SK-N-SH (cell line): ENCODE measurements at regions not wholly inside any gene's neighbourhood (a gene's known extent, or its start where the extent isn't known, plus 50 kb on each side); places are given as distances from the start of the nearest gene placed in this dataset.

ENCODE experiments used
- CTCF ChIA-PET: fragments of 300-600, 350-600 bp; formaldehyde crosslinking; extraction: SDS; loops from one replicate; lab custom pipeline; 2021; lab: Yijun Ruan, JAX
- POLR2A ChIA-PET: fragments of 350-600 bp; sonication (Branson Sonifier 250); formaldehyde crosslinking; extraction: SDS; loops from one replicate; lab custom pipeline; 2020; ENCODE audit warnings: antibody characterized with exemption, inconsistent platforms; lab: Yijun Ruan, JAX
- DNase-seq: peaks from one replicate; pipeline ENCODE4 v3.0.0; 2012
- H2AFZ ChIP-seq: fragments of 200-600 bp; sonication (generic); 2 replicates; pipeline ENCODE4 v1.8.1; 2016; ENCODE audit warnings: antibody characterized with exemption, mild to moderate bottlenecking, low read depth
- H3F3A ChIP-seq: fragments of 200-600 bp; sonication (generic); replicated peaks from 2 replicates; pipeline ENCODE3; 2016; ENCODE audit warnings: antibody characterized with exemption, mild to moderate bottlenecking; ENCODE audit not compliant: insufficient read depth
- H3K27ac ChIP-seq, 2 experiments: fragments of 200-500 bp in 1 of 2; fragments of 200-600 bp in 1 of 2; sonication (Bioruptor generic) in 1 of 2; sonication (generic), shearing (Covaris generic) in 1 of 2; 2 replicates each; pipeline versions ENCODE4 v1.5.1 to v1.6.1; 2014 to 2016; ENCODE audit warnings: low read depth in 2 of 2, inconsistent platforms in 1 of 2, low read length in 1 of 2, mild to moderate bottlenecking in 1 of 2, mixed read lengths in 1 of 2
- H3K27me3 ChIP-seq: fragments of 200-600 bp; sonication (generic), shearing (Covaris generic); 2 replicates; pipeline ENCODE4 v1.6.1; 2016; ENCODE audit warnings: mixed run types; ENCODE audit not compliant: insufficient read depth
- H3K36me3 ChIP-seq, 2 experiments: fragments of 200-500 bp in 1 of 2; fragments of 200-600 bp in 1 of 2; sonication (Bioruptor generic) in 1 of 2; sonication (generic) in 1 of 2; replicated peaks in 1 of 2; 2 replicates each; pipeline versions ENCODE3 to v1.5.1; 2014 to 2016; ENCODE audit warnings: low read length in 1 of 2, mild to moderate bottlenecking in 1 of 2; ENCODE audit not compliant: insufficient read depth in 2 of 2, control insufficient read depth in 1 of 2
- H3K4me1 ChIP-seq, 2 experiments: fragments of 200-500 bp in 1 of 2; fragments of 200-600 bp in 1 of 2; sonication (Bioruptor generic) in 1 of 2; sonication (generic), shearing (Covaris generic) in 1 of 2; 2 replicates each; pipeline versions ENCODE4 v1.5.1 to v1.6.1; 2014 to 2016; ENCODE audit warnings: low read depth in 1 of 2, low read length in 1 of 2, mixed run types in 1 of 2; ENCODE audit not compliant: insufficient read depth in 2 of 2, control insufficient read depth in 1 of 2
- H3K4me2 ChIP-seq: fragments of 200-600 bp; sonication (generic), shearing (Covaris generic); 2 replicates; pipeline ENCODE4 v1.6.1; 2017; ENCODE audit warnings: mixed run types
- H3K4me3 ChIP-seq, 2 experiments: fragments of 200-500 bp in 1 of 2; fragments of 200-600 bp in 1 of 2; sonication (Bioruptor generic) in 1 of 2; sonication (generic), shearing (Covaris generic) in 1 of 2; 2 replicates each; pipeline versions ENCODE4 v1.5.1 to v1.8.1; 2014 to 2016; ENCODE audit warnings: low read depth in 2 of 2, inconsistent platforms in 1 of 2, low read length in 1 of 2, mild to moderate bottlenecking in 1 of 2, mixed read lengths in 1 of 2, moderate library complexity in 1 of 2
- H3K79me2 ChIP-seq: fragments of 200-600 bp; sonication (generic); 2 replicates; pipeline ENCODE4 v1.8.1; 2017; ENCODE audit warnings: mild to moderate bottlenecking; ENCODE audit not compliant: insufficient read depth
- H3K9ac ChIP-seq: fragments of 200-600 bp; sonication (generic); 2 replicates; pipeline ENCODE4 v1.6.1; 2017; ENCODE audit warnings: mixed run types
- H3K9me2 ChIP-seq: fragments of 200-600 bp; sonication (generic); 2 replicates; pipeline ENCODE4 v1.6.1; 2017; ENCODE audit warnings: mixed run types
- H3K9me3 ChIP-seq: fragments of 200-600 bp; sonication (generic); 2 replicates; pipeline ENCODE4 v1.6.1; 2017; ENCODE audit warnings: mixed run types, mild to moderate bottlenecking, moderate library complexity
- H4K20me1 ChIP-seq: fragments of 200-600 bp; sonication (generic); 2 replicates; pipeline ENCODE4 v1.6.1; 2017; ENCODE audit warnings: mild to moderate bottlenecking, mixed run types; ENCODE audit not compliant: insufficient read depth
- CTCF ChIP-seq: fragments of 200-600 bp; sonication (generic); IDR thresholded peaks from 2 replicates; pipeline ENCODE4 v1.6.1; 2017; ENCODE audit warnings: antibody characterized with exemption, mild to moderate bottlenecking, moderate library complexity
- FOXJ3 ChIP-seq: sonication (generic); formaldehyde crosslinking; IDR thresholded peaks from 2 replicates; pipeline ENCODE4 v1.5.1; 2020; ENCODE audit warnings: mild to moderate bottlenecking, missing genetic modification reagents
- FOXM1 ChIP-seq: IDR thresholded peaks from 2 replicates; pipeline ENCODE4 v1.4.0; 2012; ENCODE audit warnings: low read depth, mild to moderate bottlenecking
- GATA2 ChIP-seq: sonication (generic); formaldehyde crosslinking; IDR thresholded peaks from 2 replicates; pipeline ENCODE4 v1.5.0; 2020; ENCODE audit warnings: mild to moderate bottlenecking, missing genetic modification reagents
- MAX ChIP-seq: IDR thresholded peaks from 2 replicates; pipeline ENCODE4 v1.4.0; 2012; ENCODE audit warnings: low read depth
- MXI1 ChIP-seq: IDR thresholded peaks from 2 replicates; pipeline ENCODE4 v1.6.1; 2012; ENCODE audit warnings: mild to moderate bottlenecking, low read depth, low read length, improper control_type of control experiment
- NFIC ChIP-seq: IDR thresholded peaks from 2 replicates; pipeline ENCODE4 v1.4.0; 2012; ENCODE audit warnings: borderline replicate concordance
- NRF1 ChIP-seq: IDR thresholded peaks from 2 replicates; pipeline ENCODE4 v1.6.1; 2012; ENCODE audit warnings: low read depth, mild to moderate bottlenecking, low read length
- RAD21 ChIP-seq: IDR thresholded peaks from 2 replicates; pipeline ENCODE4 v1.6.1; 2012; ENCODE audit warnings: mild to moderate bottlenecking, low read length
- REST ChIP-seq: IDR thresholded peaks from 2 replicates; pipeline ENCODE4 v1.6.1; 2012; ENCODE audit warnings: mild to moderate bottlenecking, low read depth, low read length, moderate library complexity
- RFX5 ChIP-seq: IDR thresholded peaks from 2 replicates; pipeline ENCODE4 v1.6.1; 2012; ENCODE audit warnings: mild to moderate bottlenecking, improper control_type of control experiment, low read length
- RXRA ChIP-seq: IDR thresholded peaks from 2 replicates; pipeline ENCODE4 v1.4.0; 2012; ENCODE audit warnings: low read depth, mild to moderate bottlenecking, borderline replicate concordance
- SMC3 ChIP-seq: IDR thresholded peaks from 2 replicates; pipeline ENCODE4 v1.6.1; 2012; ENCODE audit warnings: low read depth, low read length, improper control_type of control experiment
- USF1 ChIP-seq: IDR thresholded peaks from 2 replicates; pipeline ENCODE4 v1.4.0; 2012; ENCODE audit warnings: low read depth, borderline replicate concordance
- USF2 ChIP-seq: fragments of 150-350 bp; IDR thresholded peaks from 2 replicates; pipeline ENCODE4 v1.6.1; 2017; ENCODE audit warnings: antibody characterized with exemption, low read length, low read depth, borderline replicate concordance
- ZBTB33 ChIP-seq: IDR thresholded peaks from 2 replicates; pipeline ENCODE4 v1.4.0; 2012; ENCODE audit warnings: low read depth, borderline replicate concordance
- WGBS: methylation state at CpG from one replicate; pipeline ENCODE4 v1.1.6; 2017; ENCODE audit warnings: low lambda C conversion rate; 5-methylcytosine and 5-hydroxymethylcytosine counted together

- no peak for TF ChIP-seq MAX
Observed at GRCh38 chr13:37427843-37428494, 170.6 kb downstream of the POSTN start (continued).

- Histone ChIP-seq H3K36me3 (no peaks in the 10 kb centered on the region), H3K9ac (peak overlapping the region; percentile 40; the same call in 1 of the 2 replicates), H3K9me2 (no peaks in the 10 kb centered on the region), H3K4me3 (no peak overlapping the region), H3K9me3 (no peaks in the 10 kb centered on the region), H3K4me2 (no peak overlapping the region), H3K4me1 (peaks cover 0 to 4% of the 10 kb centered on the region in 2 experiments; a peak in 1 of 4 replicates), H3F3A (peaks cover 23% of the 10 kb centered on the region), H4K20me1 (no peaks in the 10 kb centered on the region), H3K27me3 (no peaks in the 10 kb centered on the region), H3K79me2 (no peaks in the 10 kb centered on the region), H2AFZ (peak overlapping the region; percentile 54), H3K27ac (peak overlapping the region in 1 of 2 experiments; percentile 75; a peak in 2 of 4 replicates)
- DNase-seq: no peak
- WGBS: 24% methylated on average over 2 of the region's 2 CpGs
- POLR2A ChIA-PET: no interaction called here
- CTCF ChIA-PET: interaction anchor here (0.6 kb wide), 2 partner anchors 283 to 998 kb away, joined by 3 to 4 read pairs; no protein-coding TSS in a partner anchor
- TF ChIP-seq FOXJ3: no peak
- no peak for TF ChIP-seq SMC3
- no peak for TF ChIP-seq RXRA
- TF ChIP-seq MXI1: no peak
- no peak for TF ChIP-seq GATA2
- no peak for TF ChIP-seq REST
- no peak for TF ChIP-seq CTCF
- no peak for TF ChIP-seq NFIC
- no peak for TF ChIP-seq RFX5
- no peak for TF ChIP-seq USF1
- no peak for TF ChIP-seq FOXM1
- no peak for TF ChIP-seq ZBTB33
- no peak for TF ChIP-seq NRF1
- TF ChIP-seq RAD21: no peak
- TF ChIP-seq USF2: no peak
- TF ChIP-seq, all 33 proteins: peak for 0
Observed at GRCh38 chr13:37418490-37418889, 180.1 kb downstream of the POSTN start.
